ENCODE measurements at regions not wholly inside any gene's neighbourhood (a gene's known extent, or its start where the extent isn't known, plus 50 kb on each side); places are given as distances from the start of the nearest gene placed in this dataset.

DNA sequence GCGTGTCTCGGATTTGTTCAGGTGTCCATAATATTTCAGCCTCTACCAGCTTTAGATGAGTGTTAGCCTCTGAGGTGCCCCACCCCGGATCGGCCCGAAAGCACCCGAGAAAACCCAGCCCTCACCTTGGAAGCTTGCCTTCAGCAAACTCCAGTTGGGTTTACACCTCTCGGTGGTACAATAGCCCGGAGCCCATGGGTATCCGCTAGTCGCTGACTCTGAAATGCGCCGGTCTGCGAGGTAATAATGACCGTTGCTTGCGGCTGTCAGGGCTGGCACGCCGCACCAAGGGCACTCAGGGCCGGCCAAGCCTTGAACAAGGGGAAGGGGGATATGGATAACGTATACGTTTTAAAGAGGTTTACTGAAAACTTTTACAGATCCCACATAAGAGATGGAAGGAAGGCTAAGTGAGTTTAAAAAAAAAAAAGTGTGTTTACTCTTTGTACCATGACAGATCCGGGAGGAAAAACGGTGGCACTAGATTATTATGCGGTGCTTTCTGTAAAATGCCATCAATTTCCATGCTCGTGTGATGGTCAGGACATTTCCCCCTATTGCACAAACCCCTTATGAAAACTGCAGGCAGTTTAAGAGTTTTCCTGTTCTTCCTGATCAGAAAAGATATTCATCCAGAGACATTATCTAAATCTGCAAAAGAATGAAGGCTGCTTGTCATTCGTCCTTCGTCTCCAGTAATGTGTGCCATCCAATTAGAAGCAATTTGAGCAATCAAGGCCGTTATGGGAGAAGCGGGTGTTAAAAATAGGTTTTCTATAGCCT lies 124.2 kb downstream of the TMEM161B start:
- peaks cover 7% of the 10 kb centered on the region for H3K9me3 ChIP-seq (ENCODE audit: control insufficient read depth, low read length)

DNA sequence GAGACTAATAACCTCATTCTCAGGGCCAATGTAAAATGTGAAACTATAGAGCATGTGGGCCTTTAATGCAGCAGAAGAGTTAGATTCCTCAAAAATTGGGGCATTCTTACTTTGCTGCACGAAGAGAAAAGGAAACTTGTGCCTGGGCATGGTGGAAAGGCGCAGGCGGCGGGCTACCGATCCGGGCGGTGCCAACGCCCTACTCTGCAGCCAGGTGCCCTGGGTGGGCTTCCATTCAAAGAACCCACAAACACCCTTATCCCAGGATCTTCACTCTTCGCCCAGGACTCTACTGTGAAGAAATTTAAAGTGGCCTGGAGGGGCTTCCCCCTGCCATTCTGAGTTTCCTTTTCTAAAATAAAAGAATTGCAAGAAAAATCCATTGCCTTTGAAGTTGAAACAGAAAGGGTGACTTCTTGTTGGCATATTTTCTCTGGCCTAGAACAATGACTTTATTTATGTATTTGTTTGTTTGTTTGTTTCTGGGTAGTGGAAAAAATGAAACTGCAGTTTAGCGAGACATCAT lies 124.9 kb downstream of the TMEM161B start:
- H3K4me1 ChIP-seq (ENCODE audit: control insufficient read depth, insufficient read depth, low read length, poor library complexity, severe bottlenecking) = peaks cover 14% of the 10 kb centered on the region
- peaks cover 7% of the 10 kb centered on the region for H3K9me3 ChIP-seq (ENCODE audit: control insufficient read depth, low read length)
- H3K4me3 ChIP-seq (ENCODE audit: insufficient read depth, low read depth, low read length, poor library complexity, severe bottlenecking) = no peak overlapping the region
- DNase-seq = no peak
- peaks cover 30% of the 10 kb centered on the region for H3K27me3 ChIP-seq (replicated peaks; ENCODE audit: control insufficient read depth, insufficient read depth, low read length, poor library complexity, severe bottlenecking)
- no peaks in the 10 kb centered on the region for H3K36me3 ChIP-seq (ENCODE audit: control insufficient read depth, insufficient read depth, low read length)
- H3K27ac ChIP-seq (ENCODE audit: insufficient read depth, low read length, poor library complexity, severe bottlenecking) = no peak overlapping the region

More for the DNA sequence above, 124.2 kb downstream of the TMEM161B start:
- no peak for DNase-seq
- H3K27me3 ChIP-seq (replicated peaks; ENCODE audit: control insufficient read depth, insufficient read depth, low read length, poor library complexity, severe bottlenecking) = peaks cover 30% of the 10 kb centered on the region
- no peak overlapping the region for H3K27ac ChIP-seq (ENCODE audit: insufficient read depth, low read length, poor library complexity, severe bottlenecking)
- H3K36me3 ChIP-seq (ENCODE audit: control insufficient read depth, insufficient read depth, low read length) = no peaks in the 10 kb centered on the region
- H3K4me3 ChIP-seq (ENCODE audit: insufficient read depth, low read depth, low read length, poor library complexity, severe bottlenecking) = no peak overlapping the region
- peaks cover 14% of the 10 kb centered on the region for H3K4me1 ChIP-seq (ENCODE audit: control insufficient read depth, insufficient read depth, low read length, poor library complexity, severe bottlenecking)

DNA sequence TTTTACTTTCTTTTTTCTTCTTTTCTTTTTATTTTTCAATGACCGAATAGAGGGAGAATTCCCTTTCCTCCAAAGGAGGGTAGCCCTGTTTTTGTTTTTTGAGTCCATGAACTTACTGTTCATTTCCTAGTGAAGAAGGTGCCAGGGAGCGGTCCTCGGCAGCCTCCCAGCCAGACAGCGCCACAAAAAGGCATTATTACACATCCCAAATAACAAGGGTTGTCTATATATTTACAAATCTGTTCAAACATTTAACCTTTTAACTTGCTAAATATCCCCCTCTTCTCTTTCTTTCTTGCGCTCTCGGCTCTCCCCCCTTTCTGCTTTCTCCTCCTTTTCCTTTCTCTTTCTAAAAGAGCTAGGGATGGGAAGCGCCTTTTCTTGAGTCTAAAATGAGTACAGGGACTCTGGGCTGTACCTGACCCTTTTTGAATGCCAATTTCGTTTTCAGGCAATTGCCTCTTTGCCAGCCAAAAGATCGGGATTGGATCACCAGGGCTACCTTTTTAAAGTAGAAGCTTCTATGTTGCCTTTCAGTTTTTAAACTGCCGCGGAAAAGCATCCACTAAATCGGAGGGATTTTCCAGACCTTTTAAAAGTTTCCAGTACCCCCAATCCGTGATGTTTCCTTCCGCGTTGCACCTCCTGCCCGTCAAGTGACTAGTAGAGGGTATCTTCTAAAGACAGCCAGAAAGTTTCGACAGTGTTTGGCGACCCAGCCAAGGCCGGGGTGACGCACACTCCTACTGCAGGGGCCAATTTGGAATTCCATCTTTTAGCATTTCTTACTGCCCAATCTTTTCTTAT lies 125.6 kb downstream of the TMEM161B start:
- Histone ChIP-seq H3K27me3 (replicated peaks; ENCODE audit: control insufficient read depth, insufficient read depth, low read length, poor library complexity, severe bottlenecking) (peaks cover 30% of the 10 kb centered on the region), H3K36me3 (ENCODE audit: control insufficient read depth, insufficient read depth, low read length) (no peaks in the 10 kb centered on the region), H3K9me3 (ENCODE audit: control insufficient read depth, low read length) (peaks cover 7% of the 10 kb centered on the region), H3K4me1 (ENCODE audit: control insufficient read depth, insufficient read depth, low read length, poor library complexity, severe bottlenecking) (peaks cover 14% of the 10 kb centered on the region), H3K4me3 (ENCODE audit: insufficient read depth, low read depth, low read length, poor library complexity, severe bottlenecking) (peak overlapping the region; percentile 13), H3K27ac (ENCODE audit: insufficient read depth, low read length, poor library complexity, severe bottlenecking) (no peak overlapping the region)
- DNase-seq = no peak

DNA sequence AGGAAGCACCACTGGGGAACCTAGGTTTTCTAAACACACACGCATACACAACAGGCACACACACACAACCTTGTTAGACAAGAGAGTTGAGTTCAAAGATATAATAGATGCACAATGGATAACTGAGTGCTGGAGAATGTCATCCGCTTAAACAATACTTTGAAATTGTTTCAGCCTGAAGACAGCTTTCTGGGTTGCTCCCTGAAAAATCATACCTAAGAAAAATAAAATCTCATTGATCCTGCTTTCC lies 126.1 kb downstream of the TMEM161B start:
- DNase-seq = no peak
- Histone ChIP-seq H3K4me1 (ENCODE audit: control insufficient read depth, insufficient read depth, low read length, poor library complexity, severe bottlenecking) (peaks cover 14% of the 10 kb centered on the region), H3K27ac (ENCODE audit: insufficient read depth, low read length, poor library complexity, severe bottlenecking) (no peak overlapping the region), H3K27me3 (replicated peaks; ENCODE audit: control insufficient read depth, insufficient read depth, low read length, poor library complexity, severe bottlenecking) (peaks cover 30% of the 10 kb centered on the region), H3K36me3 (ENCODE audit: control insufficient read depth, insufficient read depth, low read length) (no peaks in the 10 kb centered on the region), H3K9me3 (ENCODE audit: control insufficient read depth, low read length) (peaks cover 7% of the 10 kb centered on the region), H3K4me3 (ENCODE audit: insufficient read depth, low read depth, low read length, poor library complexity, severe bottlenecking) (peak overlapping the region; percentile 13)

DNA sequence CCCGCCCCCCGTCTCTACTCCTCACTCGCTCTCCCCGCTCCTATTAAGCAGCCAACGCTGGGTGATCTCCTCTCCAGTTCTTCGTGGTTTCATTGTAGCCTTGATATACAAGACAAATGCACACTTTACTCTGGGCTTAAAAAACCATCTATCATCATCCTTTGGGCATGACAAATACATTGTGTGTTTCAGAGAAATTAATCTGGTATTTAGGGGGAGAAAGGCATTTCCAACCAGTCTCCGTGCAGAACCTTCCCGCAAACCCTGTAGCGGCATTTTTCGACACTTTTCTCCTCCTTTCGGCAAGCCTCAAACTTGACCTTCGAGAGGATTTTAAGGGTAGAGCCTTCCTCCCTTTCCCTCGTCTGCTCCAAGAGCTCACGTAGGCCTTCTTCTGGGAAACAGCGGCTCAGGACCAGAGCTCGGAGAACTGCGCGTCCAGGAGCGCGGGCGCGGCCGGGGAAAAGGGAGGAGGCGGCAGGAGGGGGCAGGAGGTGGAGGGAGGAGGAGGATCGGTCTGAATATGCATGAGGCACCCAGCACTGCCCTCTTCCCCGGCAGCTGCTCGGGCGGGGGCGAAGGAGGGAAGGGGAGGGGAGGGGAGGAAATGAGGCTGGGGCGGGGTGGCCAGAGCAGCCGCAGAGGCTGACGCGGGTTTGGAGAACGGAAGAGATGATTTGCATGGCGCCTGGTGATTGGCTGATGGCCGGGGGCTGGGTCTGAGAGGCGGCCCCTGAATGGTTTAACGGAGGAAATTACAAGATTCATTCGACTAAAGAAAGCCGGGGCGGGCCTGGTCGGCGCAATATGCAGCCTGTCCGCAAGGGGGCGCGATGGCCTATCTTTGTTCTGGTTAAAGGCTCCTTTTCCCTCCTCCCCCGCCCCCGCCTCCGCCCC lies 127.5 kb downstream of the TMEM161B start:
- Histone ChIP-seq H3K27me3 (replicated peaks; ENCODE audit: control insufficient read depth, insufficient read depth, low read length, poor library complexity, severe bottlenecking) (peaks cover 30% of the 10 kb centered on the region), H3K27ac (ENCODE audit: insufficient read depth, low read length, poor library complexity, severe bottlenecking) (no peak overlapping the region)

DNA sequence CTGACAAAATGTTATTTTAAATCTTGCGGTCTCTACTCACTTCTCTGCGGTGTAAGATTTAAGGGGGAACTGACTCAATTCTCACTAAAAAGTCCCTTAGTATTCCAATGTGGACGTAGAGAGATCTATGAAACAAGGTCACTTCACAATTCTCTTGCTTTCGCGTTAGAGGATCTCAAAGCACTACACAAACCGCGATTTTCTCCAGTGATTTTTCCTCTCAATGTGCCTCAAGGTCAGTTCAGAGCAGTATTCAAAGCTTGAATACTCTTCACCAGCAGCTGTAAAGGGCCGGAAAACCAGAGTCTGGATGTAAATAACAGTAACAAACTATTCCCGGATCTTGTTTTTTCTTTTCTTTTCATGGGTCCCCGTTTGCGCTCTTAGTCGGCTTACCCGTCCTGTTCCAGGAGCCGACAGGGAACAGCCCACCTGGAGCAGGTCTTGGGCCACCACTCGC lies 128.2 kb downstream of the TMEM161B start:
- H3K4me1 ChIP-seq (ENCODE audit: control insufficient read depth, insufficient read depth, low read length, poor library complexity, severe bottlenecking) = peaks cover 11% of the 10 kb centered on the region
- DNase-seq = no peak
- H3K9me3 ChIP-seq (ENCODE audit: control insufficient read depth, low read length) = peaks cover 7% of the 10 kb centered on the region
- peaks cover 26% of the 10 kb centered on the region for H3K27me3 ChIP-seq (replicated peaks; ENCODE audit: control insufficient read depth, insufficient read depth, low read length, poor library complexity, severe bottlenecking)
- H3K4me3 ChIP-seq (ENCODE audit: insufficient read depth, low read depth, low read length, poor library complexity, severe bottlenecking) = peak overlapping the region; percentile 52
- H3K36me3 ChIP-seq (ENCODE audit: control insufficient read depth, insufficient read depth, low read length) = no peaks in the 10 kb centered on the region
- H3K27ac ChIP-seq (ENCODE audit: insufficient read depth, low read length, poor library complexity, severe bottlenecking) = no peak overlapping the region

More for the DNA sequence above, 127.5 kb downstream of the TMEM161B start:
- Histone ChIP-seq H3K4me1 (ENCODE audit: control insufficient read depth, insufficient read depth, low read length, poor library complexity, severe bottlenecking) (peaks cover 14% of the 10 kb centered on the region), H3K36me3 (ENCODE audit: control insufficient read depth, insufficient read depth, low read length) (no peaks in the 10 kb centered on the region), H3K4me3 (ENCODE audit: insufficient read depth, low read depth, low read length, poor library complexity, severe bottlenecking) (peak overlapping the region; percentile 52), H3K9me3 (ENCODE audit: control insufficient read depth, low read length) (peaks cover 7% of the 10 kb centered on the region)
- peak; percentile 71 to 79 (median 73) for DNase-seq

DNA sequence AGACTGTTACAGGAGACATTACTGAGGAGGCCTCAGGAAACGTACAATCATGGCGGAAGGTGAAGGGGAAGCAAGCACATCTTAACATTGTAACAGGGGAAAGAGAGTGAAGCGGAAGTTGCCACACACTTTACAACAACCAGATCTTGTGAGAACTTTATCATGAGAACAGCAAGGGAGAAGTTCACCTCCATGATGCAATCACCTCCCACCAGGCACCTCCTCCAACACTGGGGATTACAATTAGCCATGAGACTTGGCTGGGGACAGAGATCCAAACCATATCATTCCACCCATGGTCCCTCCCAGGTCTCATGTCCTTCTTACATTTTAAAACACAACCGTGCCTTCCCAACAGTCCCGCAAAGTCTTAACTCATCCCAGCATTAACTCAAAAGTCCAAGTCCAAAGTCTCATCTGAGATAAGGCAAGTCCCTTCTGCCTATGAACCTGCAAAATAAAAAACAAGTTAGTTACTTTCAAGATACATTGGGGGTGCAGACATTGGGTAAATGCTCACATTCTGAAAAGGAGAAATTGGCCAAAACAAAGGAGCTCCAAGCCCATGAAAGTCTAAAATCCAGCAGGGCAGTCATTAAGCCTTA lies 138.3 kb downstream of the TMEM161B start:
- DNase-seq = no peak
- Histone ChIP-seq H3K36me3 (ENCODE audit: control insufficient read depth, insufficient read depth, low read length) (no peaks in the 10 kb centered on the region), H3K9me3 (ENCODE audit: control insufficient read depth, low read length) (no peaks in the 10 kb centered on the region), H3K4me3 (ENCODE audit: insufficient read depth, low read depth, low read length, poor library complexity, severe bottlenecking) (no peak overlapping the region), H3K27me3 (replicated peaks; ENCODE audit: control insufficient read depth, insufficient read depth, low read length, poor library complexity, severe bottlenecking) (no peaks in the 10 kb centered on the region), H3K27ac (ENCODE audit: insufficient read depth, low read length, poor library complexity, severe bottlenecking) (no peak overlapping the region), H3K4me1 (ENCODE audit: control insufficient read depth, insufficient read depth, low read length, poor library complexity, severe bottlenecking) (no peaks in the 10 kb centered on the region)

DNA sequence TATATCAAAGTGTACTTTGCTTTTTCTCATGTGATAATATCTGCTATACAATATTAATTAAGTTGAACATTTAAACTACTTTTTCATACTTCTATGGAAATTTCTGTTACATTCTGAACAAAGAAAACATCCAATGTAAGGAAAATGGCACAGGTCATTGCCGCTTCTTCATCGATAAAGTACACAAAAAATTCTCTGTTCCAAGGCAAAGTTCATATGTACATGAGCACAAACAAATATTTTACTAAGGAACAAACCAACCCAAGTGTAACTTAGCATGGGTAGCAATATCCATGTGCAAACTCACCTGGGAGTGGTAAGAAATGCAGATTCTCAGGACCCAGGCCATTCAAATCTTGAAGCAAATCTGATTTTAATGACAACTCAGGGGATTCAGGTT lies 139.8 kb downstream of the TMEM161B start:
- Histone ChIP-seq H3K4me3 (ENCODE audit: insufficient read depth, low read depth, low read length, poor library complexity, severe bottlenecking) (no peak overlapping the region), H3K27me3 (replicated peaks; ENCODE audit: control insufficient read depth, insufficient read depth, low read length, poor library complexity, severe bottlenecking) (no peaks in the 10 kb centered on the region), H3K4me1 (ENCODE audit: control insufficient read depth, insufficient read depth, low read length, poor library complexity, severe bottlenecking) (no peaks in the 10 kb centered on the region), H3K36me3 (ENCODE audit: control insufficient read depth, insufficient read depth, low read length) (no peaks in the 10 kb centered on the region), H3K9me3 (ENCODE audit: control insufficient read depth, low read length) (no peaks in the 10 kb centered on the region), H3K27ac (ENCODE audit: insufficient read depth, low read length, poor library complexity, severe bottlenecking) (no peak overlapping the region)
- DNase-seq = no peak

DNA sequence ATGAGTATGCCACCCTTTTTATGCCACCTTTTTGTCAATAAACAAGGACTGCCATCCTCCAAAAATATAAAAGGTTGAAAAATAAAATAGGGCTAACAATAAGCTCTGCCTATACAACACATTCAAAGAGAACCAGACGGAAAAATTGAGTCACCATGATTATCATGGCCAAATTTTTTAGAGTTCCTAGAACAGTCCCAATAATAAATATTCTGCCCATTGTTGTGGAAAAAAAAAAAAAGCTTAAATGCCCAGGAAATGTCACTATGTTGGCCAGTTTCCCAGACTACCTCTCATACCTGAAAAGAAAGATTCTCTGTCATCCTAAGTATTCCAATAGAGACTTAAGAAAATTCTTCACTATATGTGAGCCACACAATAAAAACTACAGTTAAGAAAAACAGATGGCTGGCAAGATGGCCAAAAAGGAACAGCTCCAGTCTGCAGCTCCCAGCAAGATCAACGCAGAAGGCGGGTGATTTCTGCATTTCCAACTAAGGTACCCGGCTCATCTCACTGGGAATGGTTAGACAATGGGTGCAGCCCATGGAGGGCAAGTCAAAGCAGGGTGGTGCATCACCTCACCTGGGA lies 149.0 kb downstream of the TMEM161B start:
- Histone ChIP-seq H3K9me3 (ENCODE audit: control insufficient read depth, low read length) (no peaks in the 10 kb centered on the region), H3K36me3 (ENCODE audit: control insufficient read depth, insufficient read depth, low read length) (no peaks in the 10 kb centered on the region), H3K4me3 (ENCODE audit: insufficient read depth, low read depth, low read length, poor library complexity, severe bottlenecking) (no peak overlapping the region), H3K27me3 (replicated peaks; ENCODE audit: control insufficient read depth, insufficient read depth, low read length, poor library complexity, severe bottlenecking) (no peaks in the 10 kb centered on the region), H3K27ac (ENCODE audit: insufficient read depth, low read length, poor library complexity, severe bottlenecking) (no peak overlapping the region), H3K4me1 (ENCODE audit: control insufficient read depth, insufficient read depth, low read length, poor library complexity, severe bottlenecking) (no peaks in the 10 kb centered on the region)
- DNase-seq = no peak

Measured in effector memory CD4-positive, alpha-beta T cell (primary cell).